IMR-90 (cell line): ENCODE measurements at regions not wholly inside any gene's neighbourhood (a gene's known extent, or its start where the extent isn't known, plus 50 kb on each side); places are given as distances from the start of the nearest gene placed in this dataset.

Experiments used
- ATAC-seq: fragments of 200-7000 bp; cut with Tn5 transposase; 2 replicates; pipeline ENCODE4 v1.9.1; 2020; ENCODE audit warnings: low read depth, mild to moderate bottlenecking, moderate library complexity
- BruUV-seq: library from RNA; stranded (reverse); fragments of 400-500 nt; replicated peaks from 2 replicates; lab custom pipeline; 2021; lab: Mats Ljungman, UMichigan
- CTCF ChIA-PET: fragments of 300-600 bp; formaldehyde crosslinking; extraction: SDS; loops from one replicate; lab custom pipeline; 2021; ENCODE audit warnings: antibody characterized with exemption; lab: Yijun Ruan, JAX
- POLR2A ChIA-PET: fragments of 300-600 bp; sonication (Branson Sonifier 250); formaldehyde crosslinking; loops from one replicate; lab custom pipeline; 2022; ENCODE audit warnings: antibody characterized with exemption; ENCODE audit not compliant: unreplicated experiment; lab: Charles Lee
- DNase-seq: peaks from one replicate; pipeline ENCODE4 v3.0.0; 2013
- H2AFZ ChIP-seq: replicated peaks from 2 replicates; pipeline ENCODE3; 2013; ENCODE audit warnings: low read length, mild to moderate bottlenecking; ENCODE audit not compliant: poor library complexity
- H2AK5ac ChIP-seq: 2 replicates; pipeline ENCODE4 v1.6.1; 2013; ENCODE audit warnings: low read depth, low read length, inconsistent platforms
- H2AK9ac ChIP-seq: replicated peaks from 2 replicates; pipeline ENCODE3; 2013; ENCODE audit warnings: mild to moderate bottlenecking, low read depth, low read length, moderate library complexity; ENCODE audit not compliant: poor library complexity
- H2BK120ac ChIP-seq: 2 replicates; pipeline ENCODE4 v1.6.1; 2013; ENCODE audit warnings: low read depth, low read length, inconsistent platforms
- H2BK15ac ChIP-seq: 3 replicates; pipeline ENCODE4 v1.6.1; 2013; ENCODE audit warnings: low read depth, low read length, inconsistent platforms
- H2BK20ac ChIP-seq: 2 replicates; pipeline ENCODE4 v1.6.1; 2013; ENCODE audit warnings: low read depth, mild to moderate bottlenecking, inconsistent platforms, low read length, moderate library complexity
- H2BK5ac ChIP-seq: 2 replicates; pipeline ENCODE4 v1.6.1; 2013; ENCODE audit warnings: mild to moderate bottlenecking, low read depth, low read length, inconsistent platforms; ENCODE audit not compliant: poor library complexity, severe bottlenecking
- H3K14ac ChIP-seq: replicated peaks from 2 replicates; pipeline ENCODE4 v1.6.1; 2013; ENCODE audit warnings: low read depth, low read length, inconsistent platforms
- H3K18ac ChIP-seq: 2 replicates; pipeline ENCODE4 v1.6.1; 2013; ENCODE audit warnings: low read depth, low read length, control low read depth
- H3K23ac ChIP-seq: 2 replicates; pipeline ENCODE4 v1.6.1; 2013; ENCODE audit warnings: low read depth, low read length, inconsistent platforms
- H3K27ac ChIP-seq: 2 replicates; pipeline ENCODE4 v1.5.1; 2013; ENCODE audit warnings: mild to moderate bottlenecking, control low read depth, low read length; ENCODE audit not compliant: insufficient read depth
- H3K27me3 ChIP-seq: 2 replicates; pipeline ENCODE4 v1.6.1; 2013; ENCODE audit warnings: low read length; ENCODE audit not compliant: control insufficient read depth, insufficient read depth
- H3K36me3 ChIP-seq: 2 replicates; pipeline ENCODE4 v1.6.1; 2013; ENCODE audit warnings: low read length, mixed read lengths; ENCODE audit not compliant: control insufficient read depth, insufficient read depth
- H3K4ac ChIP-seq: 2 replicates; pipeline ENCODE4 v1.6.1; 2013; ENCODE audit warnings: low read depth, low read length, inconsistent platforms
- H3K4me1 ChIP-seq: 2 replicates; pipeline ENCODE4 v1.6.1; 2013; ENCODE audit warnings: low read length, mixed read lengths; ENCODE audit not compliant: control insufficient read depth, insufficient read depth
- H3K4me2 ChIP-seq: 2 replicates; pipeline ENCODE4 v1.6.1; 2013; ENCODE audit warnings: low read depth, mild to moderate bottlenecking, control low read depth, low read length, moderate library complexity
- H3K4me3 ChIP-seq: 2 replicates; pipeline ENCODE4 v1.5.1; 2013; ENCODE audit warnings: low read depth, mild to moderate bottlenecking, control low read depth, low read length, moderate library complexity; ENCODE audit not compliant: insufficient read depth
- H3K56ac ChIP-seq: 2 replicates; pipeline ENCODE4 v1.6.1; 2013; ENCODE audit warnings: low read length, inconsistent platforms; ENCODE audit not compliant: insufficient read depth; ENCODE audit errors: extremely low read depth
- H3K79me1 ChIP-seq, 2 experiments: 2 replicates each; pipeline ENCODE4 v1.6.1; 2013; ENCODE audit warnings: low read length in 2 of 2, inconsistent platforms in 1 of 2, low read depth in 1 of 2
- H3K9ac ChIP-seq: 2 replicates; pipeline ENCODE4 v1.6.1; 2013; ENCODE audit warnings: low read depth, low read length, control low read depth
- H3K9me1 ChIP-seq: 2 replicates; pipeline ENCODE4 v1.6.1; 2013; ENCODE audit warnings: low read length, inconsistent platforms; ENCODE audit not compliant: insufficient read depth
- H3K9me3 ChIP-seq: 2 replicates; pipeline ENCODE4 v1.6.1; 2013; ENCODE audit warnings: low read length; ENCODE audit not compliant: control insufficient read depth, insufficient read depth
- H4K20me1 ChIP-seq: 2 replicates; pipeline ENCODE4 v1.6.1; 2013; ENCODE audit warnings: low read length, inconsistent platforms; ENCODE audit not compliant: insufficient read depth
- H4K5ac ChIP-seq: 2 replicates; pipeline ENCODE4 v1.6.1; 2013; ENCODE audit warnings: mild to moderate bottlenecking, low read depth, low read length, control low read depth
- H4K8ac ChIP-seq, 2 experiments: 2 replicates each; pipeline ENCODE4 v1.6.1; 2013; ENCODE audit warnings: low read depth in 2 of 2, low read length in 2 of 2, control low read depth in 1 of 2, inconsistent platforms in 1 of 2
- H4K91ac ChIP-seq: 2 replicates; pipeline ENCODE4 v1.6.1; 2013; ENCODE audit warnings: low read depth, low read length, inconsistent platforms; ENCODE audit not compliant: insufficient read depth
- CEBPB ChIP-seq: IDR thresholded peaks from 2 replicates; pipeline ENCODE4 v1.6.1; 2012; ENCODE audit warnings: low read depth, low read length, improper control_type of control experiment
- CHD1 ChIP-seq: IDR thresholded peaks from 2 replicates; pipeline ENCODE4 v1.6.1; 2012; ENCODE audit warnings: low read depth, low read length, improper control_type of control experiment
- CTCF ChIP-seq: conservative IDR thresholded peaks from 2 replicates; pipeline ENCODE4 v1.5.1; 2012; ENCODE audit warnings: mild to moderate bottlenecking, low read depth, low read length, improper control_type of control experiment
- FOS ChIP-seq: fragments of 150-350 bp; IDR thresholded peaks from 2 replicates; pipeline ENCODE4 v1.6.1; 2016; ENCODE audit warnings: low read depth, low read length
- MAFK ChIP-seq: IDR thresholded peaks from 2 replicates; pipeline ENCODE4 v1.6.1; 2012; ENCODE audit warnings: low read depth, low read length, improper control_type of control experiment
- POLR2A ChIP-seq: IDR thresholded peaks from 2 replicates; pipeline ENCODE4 v1.6.1; 2012; ENCODE audit warnings: mild to moderate bottlenecking, low read depth, low read length
- RAD21 ChIP-seq: IDR thresholded peaks from 2 replicates; pipeline ENCODE4 v1.6.1; 2012; ENCODE audit warnings: low read length, improper control_type of control experiment
- RCOR1 ChIP-seq: IDR thresholded peaks from 2 replicates; pipeline ENCODE4 v1.6.1; 2012; ENCODE audit warnings: mild to moderate bottlenecking, low read length, improper control_type of control experiment; ENCODE audit not compliant: insufficient replicate concordance
- RFX5 ChIP-seq: IDR thresholded peaks from 2 replicates; pipeline ENCODE4 v1.8.0; 2012; ENCODE audit warnings: low read depth, mild to moderate bottlenecking, low read length, moderate library complexity
- USF2 ChIP-seq: fragments of 150-350 bp; IDR thresholded peaks from 2 replicates; pipeline ENCODE4 v1.6.1; 2017; ENCODE audit warnings: mild to moderate bottlenecking, antibody characterized with exemption, low read length, low read depth
- WGBS, 2 experiments: methylation state at CpG; one replicate each; pipeline versions ENCODE4 v1.1.5 to v1.1.7; 2013; ENCODE audit warnings: missing lambda C conversion rate in 2 of 2; ENCODE audit not compliant: insufficient read length in 1 of 2; ENCODE audit errors: extremely low coverage in 2 of 2; 5-methylcytosine and 5-hydroxymethylcytosine counted together
- dilution Hi-C: fragments of 300-500 bp; cut with HindIII; formaldehyde crosslinking; loops from one replicate; pipeline ENCODE4 v1.14.3; 2018; ENCODE audit warnings: low sequenced_read_pairs; ENCODE audit not compliant: unreplicated experiment
- in situ Hi-C: fragments of 300-500 bp; cut with MboI; formaldehyde crosslinking; loops from 3 replicates; pipeline ENCODE4 v1.14.3; 2019; ENCODE audit warnings: low sequenced_read_pairs, inconsistent platforms, mixed read lengths
- intact Hi-C: fragments of 100-400 bp; cut with micrococcal nuclease; formaldehyde crosslinking; loops from 2 replicates; pipeline ENCODE4 v1.10.0; 2022

- H3K14ac ChIP-seq, result no peak overlapping the region
- no peaks in the 10 kb centered on the region for H3K27me3 ChIP-seq
- no peak overlapping the region for H3K4ac ChIP-seq
- ChIA-PET CTCF (no interaction called here), POLR2A (no interaction called here)
- intact Hi-C loops (no loop called here), in situ Hi-C loops (no loop called here), dilution Hi-C loops (no loop called here)
- ATAC-seq (no peak), DNase-seq (no peak)
- no peak overlapping the region for H2AK5ac ChIP-seq
- no peak overlapping the region for H2AK9ac ChIP-seq
- H3K4me2 ChIP-seq, result no peak overlapping the region
- H2BK5ac ChIP-seq, result no peak overlapping the region
- H4K20me1 ChIP-seq, result no peaks in the 10 kb centered on the region
- H4K5ac ChIP-seq, result no peak overlapping the region
- TF ChIP-seq FOS (no peak), MAFK (no peak), POLR2A (no peak), CHD1 (no peak), RFX5 (no peak), USF2 (no peak), CTCF (no peak), CEBPB (no peak), RCOR1 (no peak), RAD21 (no peak)
- H3K79me1 ChIP-seq, result no peaks in the 10 kb centered on the region
- H2BK15ac ChIP-seq, result no peak overlapping the region
- no peak overlapping the region for H3K4me3 ChIP-seq
- H3K23ac ChIP-seq, result no peak overlapping the region
- H3K9me1 ChIP-seq, result no peaks in the 10 kb centered on the region
- 20% methylated on average over 3 of the region's 4 CpGs; no CpG with 5 or more reads in 1 of the 2 experiments for WGBS, 2 experiments
- no peak overlapping the region for H3K9ac ChIP-seq
- H3K9me3 ChIP-seq, result peaks cover 3% of the 10 kb centered on the region; the same call in 1 of the 2 replicates
- no peak overlapping the region for H3K27ac ChIP-seq
- H2BK120ac ChIP-seq, result no peak overlapping the region
- H3K56ac ChIP-seq, result no peak overlapping the region
- no peaks in the 10 kb centered on the region for H3K36me3 ChIP-seq
- no peak overlapping the region for H4K91ac ChIP-seq
- H3K4me1 ChIP-seq, result no peaks in the 10 kb centered on the region
- no peak overlapping the region for H2AFZ ChIP-seq
- no TSS peak for BruUV-seq
- H3K18ac ChIP-seq, result no peak overlapping the region
- H2BK20ac ChIP-seq, result no peak overlapping the region
- no peak overlapping the region for H4K8ac ChIP-seq
Observed at GRCh38 chr6:88441346-88441745, 275.2 kb upstream of the CNR1 start.
